HG03442 (cell line): ENCODE measurements at regions not wholly inside any gene's neighbourhood (a gene's known extent, or its start where the extent isn't known, plus 50 kb on each side); places are given as distances from the start of the nearest gene placed in this dataset.

Experiments used
- ATAC-seq: cut with Tn5 transposase; IDR thresholded peaks from one replicate; pipeline ENCODE4 v1.9.1; 2021; ENCODE audit warnings: mild to moderate bottlenecking, moderate library complexity; ENCODE audit not compliant: unreplicated experiment

GRCh38 chr13:76751278-76751677 lies 134.9 kb downstream of the KCTD12 start:
- ATAC-seq = no peak

- ATAC-seq = no peak
These were observed 136.1 kb downstream of the KCTD12 start for GRCh38 chr13:76750126-76750525.

- peak; percentile 85 for ATAC-seq
These were observed 140.7 kb downstream of the KCTD12 start for GRCh38 chr13:76745261-76746200.

- ATAC-seq = no peak
These were observed 144.6 kb downstream of the KCTD12 start for GRCh38 chr13:76741624-76742023.

- ATAC-seq = no peak
These were observed 145.2 kb downstream of the KCTD12 start for GRCh38 chr13:76741046-76741445.

GRCh38 chr13:76738616-76739015 lies 147.6 kb downstream of the KCTD12 start:
- ATAC-seq = no peak

- ATAC-seq = no peak
These were observed 148.7 kb downstream of the KCTD12 start for GRCh38 chr13:76737526-76737925.

- ATAC-seq = peak; percentile 74
These were observed 150.6 kb downstream of the KCTD12 start for GRCh38 chr13:76735641-76736040.

- no peak for ATAC-seq
These were observed 152.5 kb downstream of the KCTD12 start for GRCh38 chr13:76733671-76734070.

GRCh38 chr13:76732367-76732766 lies 153.8 kb downstream of the KCTD12 start:
- no peak for ATAC-seq

GRCh38 chr13:76730220-76730619 lies 156.0 kb downstream of the KCTD12 start:
- no peak for ATAC-seq

- no peak for ATAC-seq
These were observed 156.5 kb downstream of the KCTD12 start for GRCh38 chr13:76729691-76730090.

GRCh38 chr13:76725896-76726295 lies 160.3 kb downstream of the KCTD12 start:
- ATAC-seq = no peak

- no peak for ATAC-seq
These were observed 161.0 kb downstream of the KCTD12 start for GRCh38 chr13:76725211-76725610.

GRCh38 chr13:76724421-76724820 lies 161.8 kb downstream of the KCTD12 start:
- no peak for ATAC-seq

GRCh38 chr13:76723551-76724232 lies 162.5 kb downstream of the KCTD12 start:
- ATAC-seq = no peak

GRCh38 chr13:76722782-76723181 lies 163.4 kb downstream of the KCTD12 start:
- ATAC-seq = no peak

- no peak for ATAC-seq
These were observed 165.4 kb downstream of the KCTD12 start for GRCh38 chr13:76720821-76721220.

- ATAC-seq = no peak
These were observed 165.8 kb downstream of the KCTD12 start for GRCh38 chr13:76720416-76720815.

- ATAC-seq = no peak
These were observed 166.2 kb downstream of the KCTD12 start for GRCh38 chr13:76719955-76720354.

- ATAC-seq = no peak
These were observed 169.1 kb downstream of the KCTD12 start for GRCh38 chr13:76717092-76717491.

- ATAC-seq = no peak
These were observed 170.6 kb downstream of the KCTD12 start for GRCh38 chr13:76715621-76716020.
